ENCODE measurements at regions not wholly inside any gene's neighbourhood (a gene's known extent, or its start where the extent isn't known, plus 50 kb on each side); places are given as distances from the start of the nearest gene placed in this dataset.

- DNase-seq, result no peak
Observed at GRCh38 chr7:47663213-47663612, 81.3 kb upstream of the TNS3 start.

- no peak for DNase-seq
Observed at GRCh38 chr7:47661051-47661714, 79.3 kb upstream of the TNS3 start.

DNA sequence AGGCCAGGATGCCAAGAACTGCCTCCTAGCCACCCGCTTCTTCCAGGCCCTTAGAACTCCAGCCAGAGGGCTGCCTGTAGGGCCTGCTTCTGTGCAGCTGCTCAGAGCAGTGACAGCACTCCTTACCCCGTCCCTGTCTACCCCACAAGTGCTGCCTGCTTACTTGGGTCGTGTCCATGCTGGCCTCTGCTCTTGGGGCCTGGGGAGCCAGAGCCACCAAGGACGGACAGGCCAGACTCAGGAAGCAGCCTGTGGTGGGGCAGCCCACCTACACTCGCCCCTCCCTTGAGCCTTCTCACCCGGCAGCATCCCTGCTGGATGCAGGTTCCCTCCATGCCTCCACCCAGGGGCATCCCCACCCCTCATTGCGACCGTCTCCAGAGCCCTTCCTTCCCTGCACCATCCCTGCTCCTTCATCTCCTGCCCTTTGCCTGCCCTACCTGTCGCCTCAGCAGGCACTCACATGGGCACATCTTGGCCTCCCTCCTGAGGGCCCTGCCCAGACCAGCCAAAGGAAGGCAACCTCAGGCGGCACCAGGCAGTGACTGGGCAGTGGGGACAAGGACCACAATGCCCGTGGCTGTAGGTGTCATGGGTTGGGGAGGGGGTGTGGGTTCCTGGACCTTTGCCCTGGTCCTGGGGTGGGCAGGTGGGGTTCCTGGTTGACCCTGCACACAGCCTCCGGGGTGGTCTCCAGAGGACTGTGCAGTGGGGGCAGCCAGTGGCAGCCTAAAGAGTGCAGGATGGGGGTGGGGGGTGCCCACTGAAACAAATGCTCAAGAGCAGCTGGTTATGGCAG, 78.0 kb upstream of the TNS3 start:
- DNase-seq, result no peak

- no peak for DNase-seq
Observed at GRCh38 chr7:47658886-47659635, 77.2 kb upstream of the TNS3 start.

DNA sequence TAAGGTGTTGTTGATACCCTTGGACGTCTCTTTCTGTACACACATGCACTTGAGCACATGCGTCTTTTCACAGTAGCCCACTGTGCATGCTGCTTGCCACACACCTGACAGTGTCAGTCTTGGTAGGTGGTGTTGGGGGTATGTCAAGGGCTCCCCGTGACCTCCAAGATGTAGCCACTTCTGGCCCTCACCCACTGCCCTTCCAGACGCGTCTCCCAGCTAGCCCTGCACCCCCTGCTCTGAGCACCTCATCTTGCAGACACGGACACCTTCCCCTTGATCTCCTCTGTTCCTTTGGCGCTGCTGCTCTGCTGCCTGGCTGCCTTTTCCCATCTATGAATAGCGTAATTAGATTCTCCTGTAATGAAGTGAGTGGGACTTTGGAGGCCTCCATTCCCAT, 75.2 kb upstream of the TNS3 start:
- DNase-seq, result no peak

DNA sequence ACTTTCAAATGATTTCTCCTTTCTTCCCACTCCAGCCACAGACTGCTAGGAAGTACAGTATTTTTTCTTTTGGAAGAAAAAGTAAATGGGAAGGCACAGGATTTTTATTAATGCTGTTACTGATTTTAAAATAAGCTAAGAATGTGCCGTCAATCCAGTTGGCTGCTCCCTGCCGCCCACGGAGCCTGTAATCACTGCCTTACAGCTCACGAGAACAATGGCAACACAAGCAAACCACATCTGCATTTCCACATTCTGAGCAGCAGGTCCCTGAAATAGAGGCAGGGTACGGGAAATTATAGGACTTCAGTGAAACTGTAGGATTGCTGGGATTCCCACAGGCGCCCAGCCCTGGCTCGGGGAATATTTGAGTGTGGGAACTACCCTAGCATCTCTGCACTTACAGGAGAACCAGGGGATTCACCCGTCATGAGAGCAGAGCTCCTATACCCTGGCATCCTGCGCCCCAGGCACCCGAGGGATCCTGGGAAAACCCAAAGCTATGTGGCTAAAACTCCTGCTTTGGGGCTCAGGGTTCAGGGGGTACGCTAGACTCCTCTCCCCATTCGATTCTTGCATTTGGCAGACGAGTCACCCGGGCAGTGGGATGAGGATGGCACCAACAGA, 72.9 kb upstream of the TNS3 start:
- peak; percentile 71 for DNase-seq

GRCh38 chr7:47653550-47654411, 71.9 kb upstream of the TNS3 start:
- no peak for DNase-seq

- DNase-seq, result no peak
Observed at GRCh38 chr7:47652591-47652990, 70.7 kb upstream of the TNS3 start.

GRCh38 chr7:47651355-47652317, 69.7 kb upstream of the TNS3 start:
- DNase-seq, result peak; percentile 63

- no peak for DNase-seq
Observed at GRCh38 chr7:47649919-47650318, 68.0 kb upstream of the TNS3 start.

DNA sequence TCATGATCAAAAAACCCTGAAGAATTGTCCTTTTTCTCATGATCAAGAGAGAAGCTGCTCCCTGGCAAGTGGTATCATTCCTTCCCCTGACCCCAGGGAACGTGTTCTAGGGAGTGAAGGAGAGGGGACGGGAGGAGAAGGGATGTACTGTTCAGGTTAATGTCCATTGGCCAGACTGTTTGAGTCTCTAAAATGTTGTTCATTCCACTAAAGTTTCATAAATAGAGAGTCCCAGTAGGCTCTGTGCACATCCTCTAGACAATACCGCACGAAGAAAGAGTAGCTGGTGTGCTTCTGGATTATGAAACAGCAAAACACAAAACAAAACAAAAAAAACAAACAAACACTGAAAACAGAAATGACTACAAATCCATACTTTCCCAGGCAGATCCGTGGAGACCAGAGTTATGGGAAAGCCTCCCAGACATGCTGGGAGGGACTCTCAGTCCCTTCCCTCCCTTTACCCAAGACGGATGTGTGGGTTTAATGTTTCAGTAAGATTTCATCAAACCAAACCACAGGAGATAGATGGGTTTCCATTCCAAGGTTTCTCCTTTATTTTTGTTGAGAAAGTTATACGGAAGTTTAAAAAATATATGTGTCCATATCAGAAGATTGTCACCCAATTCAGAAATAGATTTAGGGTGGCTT, 66.5 kb upstream of the TNS3 start:
- peak; percentile 39 for DNase-seq

DNA sequence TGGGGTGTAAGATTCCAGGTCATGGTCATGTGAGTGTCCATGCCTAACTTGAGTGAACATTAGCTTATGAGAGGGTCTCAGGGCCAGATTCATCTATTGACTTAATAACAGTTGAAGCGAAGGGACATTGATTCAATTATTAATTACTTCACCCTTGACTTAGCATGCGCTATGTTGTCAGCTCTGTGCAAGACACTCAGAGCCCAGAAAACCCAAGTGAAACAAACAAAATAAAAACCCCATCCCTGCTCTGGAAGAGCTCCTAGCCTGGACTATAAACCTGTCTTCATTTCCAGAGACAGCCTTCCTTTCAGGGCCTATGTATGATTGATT, 66.0 kb upstream of the TNS3 start:
- no peak for DNase-seq

GRCh38 chr7:47647181-47647917, 65.4 kb upstream of the TNS3 start:
- DNase-seq, result no peak

GRCh38 chr7:47643716-47644400, 61.9 kb upstream of the TNS3 start:
- no peak for DNase-seq

DNA sequence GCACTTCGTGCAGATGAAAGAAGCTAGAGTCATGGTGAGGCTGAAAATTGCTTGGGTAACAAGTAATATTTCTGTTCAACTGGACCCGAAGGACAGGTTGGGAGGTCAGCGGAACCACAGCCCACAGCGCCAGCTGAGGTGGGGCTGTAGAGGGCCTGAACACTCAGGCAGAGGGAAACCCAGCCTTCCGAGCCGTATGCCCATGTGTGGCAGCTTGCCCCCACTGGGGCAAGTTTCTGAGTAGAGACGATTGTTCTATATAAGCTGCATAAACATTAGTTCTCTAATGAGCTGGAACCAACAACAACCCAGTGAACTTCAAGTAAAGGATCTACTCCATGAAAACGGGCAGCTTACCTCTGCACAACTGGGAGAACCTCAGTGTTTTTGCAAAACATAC, 58.4 kb upstream of the TNS3 start:
- no peak for DNase-seq

DNA sequence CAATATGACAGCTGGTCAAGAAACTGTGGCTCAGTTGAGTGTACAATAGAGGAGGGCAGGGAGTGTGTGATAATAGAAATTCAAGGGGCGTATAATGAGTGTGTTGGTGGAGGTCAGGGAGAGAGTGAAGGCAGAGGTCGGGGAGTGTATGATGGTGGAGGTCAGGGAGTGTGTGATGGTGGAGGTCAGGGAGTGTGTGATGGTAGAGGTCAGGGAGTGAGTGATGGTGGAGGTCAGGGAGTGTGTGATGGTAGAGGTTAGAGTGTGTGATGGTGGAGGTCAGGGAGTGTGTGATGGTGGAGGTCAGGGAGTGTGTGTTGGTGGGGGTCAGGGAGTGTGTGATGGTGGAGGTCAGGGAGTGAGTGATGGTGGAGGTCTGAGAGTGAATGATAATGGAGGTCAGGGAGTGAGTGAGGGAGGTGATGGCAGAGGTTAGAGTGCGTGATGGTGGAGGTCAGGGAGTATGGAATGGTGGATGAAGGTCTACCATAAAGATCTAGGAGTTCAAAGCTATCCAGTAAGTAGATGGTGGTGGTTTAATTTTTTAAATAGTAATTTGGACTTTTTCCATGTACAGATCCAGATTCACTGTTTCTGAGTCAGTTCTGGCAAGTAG, 57.7 kb upstream of the TNS3 start:
- no peak for DNase-seq

DNA sequence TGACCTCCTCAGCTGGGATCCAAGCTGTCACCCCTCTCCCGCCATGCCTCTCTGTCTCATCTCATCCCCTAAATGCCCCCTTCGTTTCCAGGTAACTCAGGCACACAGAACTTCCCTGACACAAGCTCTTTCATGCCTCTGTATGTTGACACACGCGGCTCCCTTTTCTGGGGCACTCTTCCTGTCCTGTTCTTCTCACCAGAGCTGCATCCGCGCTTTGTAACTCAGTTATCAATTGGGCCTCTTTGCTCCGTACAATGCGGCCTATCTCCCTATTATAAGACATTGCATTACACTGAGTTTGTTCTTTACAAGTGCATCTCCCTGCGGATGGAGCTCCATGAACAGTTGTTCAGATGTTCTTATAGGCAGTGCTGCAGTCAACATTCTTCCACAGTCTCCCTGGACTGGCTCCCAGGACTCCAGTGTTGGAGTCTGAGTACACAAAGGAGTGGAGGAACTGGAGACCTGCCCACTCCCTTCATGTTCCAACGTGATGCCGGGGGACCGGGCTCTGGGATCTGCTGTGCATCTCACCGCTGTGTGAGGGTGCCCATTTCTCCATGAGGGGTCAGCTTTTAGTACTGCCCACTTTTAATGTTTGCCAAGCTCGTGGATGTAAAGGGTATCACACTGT, 56.9 kb upstream of the TNS3 start:
- no peak for DNase-seq

DNA sequence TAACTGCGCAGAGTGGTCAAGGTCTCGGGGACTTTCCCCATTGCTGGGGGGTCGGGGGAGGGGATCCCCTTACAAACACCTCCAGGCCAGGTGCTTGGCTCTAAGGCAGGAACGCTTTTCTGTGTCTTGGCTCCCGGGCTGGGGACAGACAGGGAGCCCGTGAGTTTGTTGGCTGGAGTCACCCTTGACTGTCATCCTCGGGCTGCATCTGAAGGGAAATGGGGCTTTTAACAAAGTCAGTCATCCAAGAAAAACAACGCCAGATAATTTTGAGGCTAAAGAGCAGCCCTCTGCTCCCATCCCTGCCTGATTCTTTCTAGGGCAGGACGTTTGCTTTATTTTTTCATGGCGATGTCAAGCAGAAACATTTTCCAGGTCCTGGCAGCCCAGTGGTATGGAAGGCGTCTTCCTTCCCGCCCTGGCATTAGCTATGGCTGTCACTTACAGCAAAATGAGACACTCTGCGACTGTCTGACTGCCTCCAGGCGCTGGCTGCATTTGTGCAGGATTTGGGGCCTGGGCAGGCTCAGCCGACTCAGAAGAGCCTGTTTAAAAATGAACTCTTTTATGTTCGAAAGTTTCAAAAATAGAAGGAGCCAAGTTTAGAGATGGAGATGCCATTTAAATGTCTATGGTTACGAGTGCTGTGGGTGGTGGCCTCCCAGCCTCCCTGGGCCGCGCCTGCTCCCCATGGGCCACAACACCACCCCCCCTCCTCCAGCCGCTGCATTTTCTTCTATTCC, 54.7 kb upstream of the TNS3 start:
- no peak for DNase-seq

Measured in suppressor macrophage treated with lipopolysaccharide for 4 hours (primary cell).